K562 (cell line): ENCODE measurements at regions not wholly inside any gene's neighbourhood (a gene's known extent, or its start where the extent isn't known, plus 50 kb on each side); places are given as distances from the start of the nearest gene placed in this dataset.

Experiments used
- CBFA2T3 ChIP-seq: fragments of 450-650 bp; IDR thresholded peaks from 2 replicates; pipeline ENCODE4 v1.6.1; 2017
- CREB1 ChIP-seq, 2 experiments: sonication (generic) in 1 of 2; formaldehyde crosslinking in 1 of 2; IDR thresholded peaks; 2 replicates each; pipeline versions ENCODE4 v1.6.1 to v1.8.0; 2012 to 2022; ENCODE audit warnings: inconsistent platforms in 1 of 2, mild to moderate bottlenecking in 1 of 2, missing genetic modification reagents in 1 of 2, moderate library complexity in 1 of 2
- EHMT2 ChIP-seq: fragments of 450-650 bp; IDR thresholded peaks from 2 replicates; pipeline ENCODE4 v1.6.1; 2018; ENCODE audit warnings: antibody characterized with exemption
- ETV5 ChIP-seq: sonication (generic); formaldehyde crosslinking; IDR thresholded peaks from 2 replicates; pipeline ENCODE4 v1.4.0; 2020; ENCODE audit warnings: low read depth, mild to moderate bottlenecking, missing genetic modification reagents
- FOXA3 ChIP-seq, 2 experiments: fragments of 450-650 bp in 1 of 2; sonication (generic) in 1 of 2; formaldehyde crosslinking; IDR thresholded peaks in 1 of 2; conservative IDR thresholded peaks in 1 of 2; 2 replicates each; pipeline versions ENCODE4 v1.4.0 to v1.8.0; 2020 to 2022; ENCODE audit warnings: mild to moderate bottlenecking in 2 of 2, missing genetic modification reagents in 1 of 2
- HDAC2 ChIP-seq: fragments of 450-650 bp; IDR thresholded peaks from 2 replicates; pipeline ENCODE4 v1.6.1; 2016; ENCODE audit warnings: mild to moderate bottlenecking
- HMGN3 ChIP-seq: IDR thresholded peaks from 2 replicates; pipeline ENCODE4 v1.6.1; 2011; ENCODE audit warnings: borderline replicate concordance, low read depth, mild to moderate bottlenecking, mixed read lengths, low read length; ENCODE audit not compliant: insufficient read length; ENCODE audit errors: extremely low read depth
- MECOM ChIP-seq: fragments of 250-450 bp; sonication (Bioruptor Pico); IDR thresholded peaks from 2 replicates; pipeline ENCODE4 v1.8.0; 2022; ENCODE audit warnings: inconsistent platforms
- MXI1 ChIP-seq: IDR thresholded peaks from 2 replicates; pipeline ENCODE4 v1.6.1; 2011; ENCODE audit warnings: low read depth, mild to moderate bottlenecking, improper control_type of control experiment, low read length
- NCOA1 ChIP-seq: fragments of 450-650 bp; IDR thresholded peaks from 2 replicates; pipeline ENCODE4 v1.6.1; 2016; ENCODE audit warnings: low read depth
- PCBP1 ChIP-seq: fragments of 200-400 bp; formaldehyde crosslinking; IDR thresholded peaks from 2 replicates; pipeline ENCODE4 v1.6.1; 2018; ENCODE audit warnings: mild to moderate bottlenecking, low read depth, low read length; ENCODE audit not compliant: poor library complexity, severe bottlenecking
- PHF20 ChIP-seq: fragments of 450-650 bp; IDR thresholded peaks from 2 replicates; pipeline ENCODE4 v1.6.1; 2018; ENCODE audit not compliant: partially characterized antibody
- PML ChIP-seq: IDR thresholded peaks from 2 replicates; pipeline ENCODE4 v1.6.1; 2012; ENCODE audit warnings: low read length, inconsistent platforms
- POLR2AphosphoS5 ChIP-seq: IDR thresholded peaks from 2 replicates; pipeline ENCODE4 v1.6.1; 2011; ENCODE audit warnings: mild to moderate bottlenecking, low read depth, low read length, moderate library complexity; ENCODE audit not compliant: control insufficient read depth, insufficient read depth
- SMARCA4 ChIP-seq: fragments of 450-650 bp; IDR thresholded peaks from 2 replicates; pipeline ENCODE4 v1.6.1; 2016
- SREBF1 ChIP-seq: fragments of 150-350 bp; IDR thresholded peaks from 2 replicates; pipeline ENCODE4 v1.6.1; 2014; ENCODE audit warnings: antibody characterized with exemption, low read depth, low read length, borderline replicate concordance
- U2AF1 ChIP-seq: fragments of 200-400 bp; formaldehyde crosslinking; optimal IDR thresholded peaks from 2 replicates; pipeline ENCODE3; 2017; ENCODE audit warnings: mild to moderate bottlenecking, low read depth, low read length, moderate library complexity
- U2AF2 ChIP-seq: fragments of 200-400 bp; formaldehyde crosslinking; optimal IDR thresholded peaks from 2 replicates; pipeline ENCODE3; 2017; ENCODE audit warnings: low read depth, mild to moderate bottlenecking, low read length
- ZBED1 ChIP-seq: IDR thresholded peaks from 2 replicates; pipeline ENCODE4 v1.6.1; 2014
- ZC3H4 ChIP-seq: sonication (generic); formaldehyde crosslinking; IDR thresholded peaks from 2 replicates; pipeline ENCODE4 v1.9.0; 2021; ENCODE audit warnings: missing genetic modification reagents, borderline replicate concordance
- ZNF165 ChIP-seq: fragments of 250-450 bp; sonication (Bioruptor Pico); IDR thresholded peaks from 2 replicates; pipeline ENCODE4 v1.4.0; 2020; ENCODE audit warnings: borderline replicate concordance
- ZNF184 ChIP-seq: sonication (generic); formaldehyde crosslinking; IDR thresholded peaks from 2 replicates; pipeline ENCODE4 v1.5.0; 2020; ENCODE audit warnings: missing genetic modification reagents
- TF ChIP-seq, protein P1 (sequence below), 2 experiments: IDR thresholded peaks; 2 replicates each; pipeline ENCODE4 v1.6.1; 2011; ENCODE audit warnings: borderline replicate concordance in 1 of 2, control low read depth in 1 of 2, low read depth in 1 of 2, low read length in 1 of 2, mild to moderate bottlenecking in 1 of 2, mixed read lengths in 1 of 2, moderate library complexity in 1 of 2; ENCODE audit not compliant: insufficient read depth in 1 of 2, insufficient read length in 1 of 2, poor library complexity in 1 of 2, severe bottlenecking in 1 of 2; ENCODE audit errors: extremely low read depth in 1 of 2
- TF ChIP-seq, protein P2 (sequence below): fragments of 250-450 bp; sonication (Bioruptor Pico); IDR thresholded peaks from 2 replicates; pipeline ENCODE4 v1.8.0; 2022; ENCODE audit warnings: moderate library complexity, mild to moderate bottlenecking, inconsistent platforms
- TF ChIP-seq, protein P3 (sequence below): fragments of 150-350 bp; IDR thresholded peaks from 2 replicates; pipeline ENCODE4 v1.6.1; 2014; ENCODE audit warnings: low read depth, mild to moderate bottlenecking, low read length, borderline replicate concordance

DNA sequence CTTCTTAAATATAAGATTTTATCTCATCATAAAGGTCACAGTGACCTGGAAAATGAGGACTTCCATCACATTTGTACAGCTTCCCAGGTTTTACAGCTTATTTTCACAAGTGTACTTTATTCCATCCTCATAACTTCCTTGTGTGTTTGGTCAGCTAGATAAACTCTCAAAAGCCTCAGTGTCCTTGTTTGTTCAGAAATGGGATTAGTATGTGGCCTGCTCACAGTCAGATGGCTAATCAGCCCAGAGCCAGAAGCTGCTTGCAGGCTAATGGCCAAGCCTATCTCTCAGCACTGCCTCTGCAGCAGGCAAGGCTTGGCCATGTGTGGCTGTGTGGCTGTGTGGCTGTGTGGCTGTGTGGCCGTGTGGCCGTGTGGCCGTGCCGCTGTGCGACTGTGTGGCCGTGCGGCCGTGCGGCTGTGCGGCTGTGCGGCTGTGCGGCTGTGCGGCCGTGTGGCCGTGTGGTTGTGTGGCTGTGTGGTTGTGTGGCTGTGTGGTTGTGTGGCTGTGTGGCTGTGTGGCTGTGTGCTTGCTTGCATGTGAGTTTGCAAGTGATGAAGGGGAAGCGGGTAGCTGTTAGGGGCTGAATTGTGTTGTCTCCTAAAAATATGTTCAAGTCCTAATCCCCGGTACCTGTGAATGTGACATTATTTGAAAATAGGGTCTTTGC lies 233.0 kb upstream of the TNP1 start (continued):
- TF ChIP-seq, protein P1, sequence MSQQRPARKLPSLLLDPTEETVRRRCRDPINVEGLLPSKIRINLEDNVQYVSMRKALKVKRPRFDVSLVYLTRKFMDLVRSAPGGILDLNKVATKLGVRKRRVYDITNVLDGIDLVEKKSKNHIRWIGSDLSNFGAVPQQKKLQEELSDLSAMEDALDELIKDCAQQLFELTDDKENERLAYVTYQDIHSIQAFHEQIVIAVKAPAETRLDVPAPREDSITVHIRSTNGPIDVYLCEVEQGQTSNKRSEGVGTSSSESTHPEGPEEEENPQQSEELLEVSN (IDR thresholded peaks at IDR 0.05; ENCODE audit: borderline replicate concordance in 1 of 2, extremely low read depth in 1 of 2, insufficient read depth in 1 of 2, insufficient read length in 1 of 2, low read depth in 1 of 2, low read length in 1 of 2, poor library complexity in 1 of 2, severe bottlenecking in 1 of 2), result peak; percentile 20 to 22
- TF ChIP-seq U2AF1 (no peak), SMARCA4 (peak; percentile 90), NCOA1 (peak; percentile 73; the same call in 1 of the 2 replicates), PHF20 (no peak), FOXA3 (CRISPR knock-in tag; conservative IDR thresholded peaks at IDR 0.05 in 1 of 2, IDR thresholded peaks at IDR 0.05 in 1 of 2) (peak; percentile 81 to 94), SREBF1 (no peak), CBFA2T3 (peak; percentile 98), PML (peak; percentile 98), ZBED1 (0 out of 2 replicates have a peak, but pooled peaks have one; percentile 76), ETV5 (CRISPR knock-in tag) (0 out of 2 replicates have a peak, but pooled peaks have one; percentile 54), U2AF2 (no peak), ZNF184 (no peak), MXI1 (0 out of 2 replicates have a peak, but pooled peaks have one; percentile 16), POLR2AphosphoS5 (peak; percentile 98), ZNF165 (CRISPR knock-in tag) (no peak), MECOM (CRISPR knock-in tag) (0 out of 2 replicates have a peak, but pooled peaks have one; percentile 52), HDAC2 (0 out of 2 replicates have a peak, but pooled peaks have one; percentile 49), EHMT2 (peak; percentile 57; the same call in 1 of the 2 replicates), HMGN3 (peak; percentile 93), ZC3H4 (no peak), CREB1 (IDR thresholded peaks at IDR 0.05) (peak; percentile 65), CREB1 (CRISPR knock-in tag; IDR thresholded peaks at IDR 0.05) (no peak), PCBP1 (no peak)
- TF ChIP-seq, protein P2, sequence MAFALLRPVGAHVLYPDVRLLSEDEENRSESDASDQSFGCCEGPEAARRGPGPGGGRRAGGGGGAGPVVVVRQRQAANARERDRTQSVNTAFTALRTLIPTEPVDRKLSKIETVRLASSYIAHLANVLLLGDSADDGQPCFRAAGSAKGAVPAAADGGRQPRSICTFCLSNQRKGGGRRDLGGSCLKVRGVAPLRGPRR (CRISPR knock-in tag), result no peak
- TF ChIP-seq, protein P3, sequence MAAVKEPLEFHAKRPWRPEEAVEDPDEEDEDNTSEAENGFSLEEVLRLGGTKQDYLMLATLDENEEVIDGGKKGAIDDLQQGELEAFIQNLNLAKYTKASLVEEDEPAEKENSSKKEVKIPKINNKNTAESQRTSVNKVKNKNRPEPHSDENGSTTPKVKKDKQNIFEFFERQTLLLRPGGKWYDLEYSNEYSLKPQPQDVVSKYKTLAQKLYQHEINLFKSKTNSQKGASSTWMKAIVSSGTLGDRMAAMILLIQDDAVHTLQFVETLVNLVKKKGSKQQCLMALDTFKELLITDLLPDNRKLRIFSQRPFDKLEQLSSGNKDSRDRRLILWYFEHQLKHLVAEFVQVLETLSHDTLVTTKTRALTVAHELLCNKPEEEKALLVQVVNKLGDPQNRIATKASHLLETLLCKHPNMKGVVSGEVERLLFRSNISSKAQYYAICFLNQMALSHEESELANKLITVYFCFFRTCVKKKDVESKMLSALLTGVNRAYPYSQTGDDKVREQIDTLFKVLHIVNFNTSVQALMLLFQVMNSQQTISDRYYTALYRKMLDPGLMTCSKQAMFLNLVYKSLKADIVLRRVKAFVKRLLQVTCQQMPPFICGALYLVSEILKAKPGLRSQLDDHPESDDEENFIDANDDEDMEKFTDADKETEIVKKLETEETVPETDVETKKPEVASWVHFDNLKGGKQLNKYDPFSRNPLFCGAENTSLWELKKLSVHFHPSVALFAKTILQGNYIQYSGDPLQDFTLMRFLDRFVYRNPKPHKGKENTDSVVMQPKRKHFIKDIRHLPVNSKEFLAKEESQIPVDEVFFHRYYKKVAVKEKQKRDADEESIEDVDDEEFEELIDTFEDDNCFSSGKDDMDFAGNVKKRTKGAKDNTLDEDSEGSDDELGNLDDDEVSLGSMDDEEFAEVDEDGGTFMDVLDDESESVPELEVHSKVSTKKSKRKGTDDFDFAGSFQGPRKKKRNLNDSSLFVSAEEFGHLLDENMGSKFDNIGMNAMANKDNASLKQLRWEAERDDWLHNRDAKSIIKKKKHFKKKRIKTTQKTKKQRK, result no peak
